ENCODE measurements at regions not wholly inside any gene's neighbourhood (a gene's known extent, or its start where the extent isn't known, plus 50 kb on each side); places are given as distances from the start of the nearest gene placed in this dataset.

GRCh38 chr6:63389191-63389844 lies 69.5 kb upstream of the LGSN start:
- TF ChIP-seq CTCF (IDR thresholded peaks at IDR 0.05) (no peak), ZFX (IDR thresholded peaks at IDR 0.05; ENCODE audit: borderline replicate concordance) (no peak)
